ENCODE measurements at regions not wholly inside any gene's neighbourhood (a gene's known extent, or its start where the extent isn't known, plus 50 kb on each side); places are given as distances from the start of the nearest gene placed in this dataset.

DNA sequence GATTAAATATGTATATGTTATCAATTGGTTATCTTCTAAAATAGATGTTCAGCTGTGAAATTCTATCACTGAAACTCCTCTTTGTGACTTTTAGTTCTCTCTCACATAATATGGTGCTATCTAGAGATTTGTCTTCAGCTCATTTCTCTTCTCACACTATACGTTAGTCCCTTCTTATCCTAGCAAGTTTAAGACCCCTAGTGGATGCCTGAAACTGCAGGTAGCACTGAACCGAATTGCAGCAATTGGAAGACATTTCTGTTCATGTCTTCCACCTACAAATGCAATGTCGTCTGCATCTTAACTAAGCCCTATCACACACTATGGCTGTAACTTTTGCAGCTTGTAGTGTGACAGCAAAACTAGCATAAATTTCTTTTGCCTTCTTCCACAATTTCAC lies 442.7 kb upstream of the POM121L12 start:
- no peak overlapping the region for H3K9ac ChIP-seq (ENCODE audit: low read depth, low read length)
- no peak overlapping the region for H4K8ac ChIP-seq (ENCODE audit: low read depth in 2 of 2, low read length in 2 of 2)
- no peak overlapping the region for H2AFZ ChIP-seq (replicated peaks; ENCODE audit: low read length, poor library complexity)
- 7% methylated on average over 2 of the region's 3 CpGs; no CpG with 5 or more reads in 1 of the 2 experiments for WGBS, 2 experiments (ENCODE audit: extremely low coverage in 2 of 2, insufficient read length in 1 of 2)
- H2AK9ac ChIP-seq (replicated peaks; ENCODE audit: low read depth, low read length, poor library complexity), result no peak overlapping the region
- H2BK15ac ChIP-seq (ENCODE audit: low read depth, low read length), result no peak overlapping the region
- no peak overlapping the region for H3K56ac ChIP-seq (ENCODE audit: extremely low read depth, insufficient read depth, low read length)
- DNase-seq (no peak), ATAC-seq (ENCODE audit: low read depth) (no peak)
- H3K4me3 ChIP-seq (ENCODE audit: insufficient read depth, low read depth, low read length), result no peak overlapping the region
- no peak overlapping the region for H4K91ac ChIP-seq (ENCODE audit: insufficient read depth, low read depth, low read length)
- no peak overlapping the region for H2BK120ac ChIP-seq (ENCODE audit: low read depth, low read length)
- no peak overlapping the region for H3K23ac ChIP-seq (ENCODE audit: low read depth, low read length)
- BruUV-seq (replicated peaks), result no TSS peak
- no peak overlapping the region for H3K27ac ChIP-seq (ENCODE audit: insufficient read depth, low read length)
- ChIA-PET POLR2A (ENCODE audit: unreplicated experiment) (no interaction called here), CTCF (no interaction called here)
- H2BK20ac ChIP-seq (ENCODE audit: low read depth, low read length), result no peak overlapping the region
- H3K36me3 ChIP-seq (ENCODE audit: control insufficient read depth, insufficient read depth, low read length), result no peaks in the 10 kb centered on the region
- intact Hi-C loops (cut with micrococcal nuclease), result no loop called here
- no peak overlapping the region for H3K18ac ChIP-seq (ENCODE audit: low read depth, low read length)
- H3K9me1 ChIP-seq (ENCODE audit: insufficient read depth, low read length), result no peaks in the 10 kb centered on the region
- peaks cover 6% of the 10 kb centered on the region for H3K9me3 ChIP-seq (ENCODE audit: control insufficient read depth, insufficient read depth, low read length)
- dilution Hi-C loops (cut with HindIII; ENCODE audit: low sequenced_read_pairs, unreplicated experiment), result no loop called here
- no peaks in the 10 kb centered on the region for H3K27me3 ChIP-seq (ENCODE audit: control insufficient read depth, insufficient read depth, low read length)
- H3K4me2 ChIP-seq (ENCODE audit: low read depth, low read length), result no peak overlapping the region
- no peak overlapping the region for H3K4ac ChIP-seq (ENCODE audit: low read depth, low read length)
- no peaks in the 10 kb centered on the region for H3K79me1 ChIP-seq (ENCODE audit: low read depth in 1 of 2, low read length in 2 of 2)
- in situ Hi-C loops (cut with MboI; ENCODE audit: low sequenced_read_pairs), result no loop called here
- TF ChIP-seq NFE2L2 (IDR thresholded peaks at IDR 0.05; ENCODE audit: low read depth, low read length), result no peak
- TF ChIP-seq CHD1 (IDR thresholded peaks at IDR 0.05; ENCODE audit: low read depth, low read length), result no peak
- no peak for TF ChIP-seq POLR2A (IDR thresholded peaks at IDR 0.05; ENCODE audit: low read depth, low read length)
- TF ChIP-seq FOS (IDR thresholded peaks at IDR 0.05; ENCODE audit: low read depth, low read length), result no peak
- no peak for TF ChIP-seq CTCF (conservative IDR thresholded peaks at IDR 0.05; ENCODE audit: low read depth, low read length)
- no peak for TF ChIP-seq MAZ (IDR thresholded peaks at IDR 0.05; ENCODE audit: borderline replicate concordance, low read depth, low read length)
- no peak for TF ChIP-seq RCOR1 (IDR thresholded peaks at IDR 0.05; ENCODE audit: insufficient replicate concordance, low read length)
- no peak for TF ChIP-seq ELK1 (IDR thresholded peaks at IDR 0.05; ENCODE audit: borderline replicate concordance, low read depth, low read length)
- no peak for TF ChIP-seq MAFK (IDR thresholded peaks at IDR 0.05; ENCODE audit: low read depth, low read length)
- TF ChIP-seq, protein P1, sequence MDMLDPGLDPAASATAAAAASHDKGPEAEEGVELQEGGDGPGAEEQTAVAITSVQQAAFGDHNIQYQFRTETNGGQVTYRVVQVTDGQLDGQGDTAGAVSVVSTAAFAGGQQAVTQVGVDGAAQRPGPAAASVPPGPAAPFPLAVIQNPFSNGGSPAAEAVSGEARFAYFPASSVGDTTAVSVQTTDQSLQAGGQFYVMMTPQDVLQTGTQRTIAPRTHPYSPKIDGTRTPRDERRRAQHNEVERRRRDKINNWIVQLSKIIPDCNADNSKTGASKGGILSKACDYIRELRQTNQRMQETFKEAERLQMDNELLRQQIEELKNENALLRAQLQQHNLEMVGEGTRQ (IDR thresholded peaks at IDR 0.05; ENCODE audit: low read depth, low read length), result no peak
- no peak for TF ChIP-seq CEBPB (IDR thresholded peaks at IDR 0.05; ENCODE audit: low read depth, low read length)
- H3K4me1 ChIP-seq (ENCODE audit: control insufficient read depth, insufficient read depth, low read length), result no peaks in the 10 kb centered on the region
- no peak overlapping the region for H2BK5ac ChIP-seq (ENCODE audit: low read depth, low read length, poor library complexity, severe bottlenecking)
- H4K5ac ChIP-seq (ENCODE audit: low read depth, low read length), result no peak overlapping the region
- H3K14ac ChIP-seq (replicated peaks; ENCODE audit: low read depth, low read length), result no peak overlapping the region
- no peaks in the 10 kb centered on the region for H4K20me1 ChIP-seq (ENCODE audit: insufficient read depth, low read length)
- H2AK5ac ChIP-seq (ENCODE audit: low read depth, low read length), result no peak overlapping the region
